AG10803 (cell line): ENCODE measurements at regions not wholly inside any gene's neighbourhood (a gene's known extent, or its start where the extent isn't known, plus 50 kb on each side); places are given as distances from the start of the nearest gene placed in this dataset.

Source experiments
- DNase-seq: peaks from one replicate; pipeline ENCODE4 v3.0.0; 2010; ENCODE audit warnings: low read depth
- H3K4me3 ChIP-seq: 2 replicates; pipeline ENCODE4 v1.5.1; 2011; ENCODE audit warnings: mild to moderate bottlenecking, low read length, control low read depth
- CTCF ChIP-seq: conservative IDR thresholded peaks from 2 replicates; pipeline ENCODE4 v1.5.1; 2011; ENCODE audit warnings: mild to moderate bottlenecking, low read length, control low read depth, inconsistent platforms

- TF ChIP-seq CTCF: no peak
- H3K4me3 ChIP-seq: peak overlapping the region; percentile 77
- DNase-seq: peak; percentile 50
These were observed 50.4 kb downstream of the RUSC2 start for GRCh38 chr9:35540315-35540714.

GRCh38 chr9:35546853-35547252 is 56.9 kb downstream of the RUSC2 start:
- no peak overlapping the region for H3K4me3 ChIP-seq
- TF ChIP-seq CTCF: no peak

GRCh38 chr9:35547889-35548418 is 57.1 kb upstream of the TESK1 start:
- TF ChIP-seq CTCF: no peak
- no peak for DNase-seq
- no peak overlapping the region for H3K4me3 ChIP-seq

More at GRCh38 chr9:35546853-35547252, 56.9 kb downstream of the RUSC2 start:
- no peak for DNase-seq

- DNase-seq: no peak
- no peak for TF ChIP-seq CTCF
These were observed 56.5 kb upstream of the TESK1 start for GRCh38 chr9:35548571-35548970.

GRCh38 chr9:35549441-35549840 is 55.6 kb upstream of the TESK1 start:
- no peak overlapping the region for H3K4me3 ChIP-seq

More at GRCh38 chr9:35548571-35548970, 56.5 kb upstream of the TESK1 start:
- H3K4me3 ChIP-seq: no peak overlapping the region

GRCh38 chr9:35552376-35552775 is 52.7 kb upstream of the TESK1 start:
- no peak overlapping the region for H3K4me3 ChIP-seq
- TF ChIP-seq CTCF: no peak
- DNase-seq: no peak

More at GRCh38 chr9:35549441-35549840, 55.6 kb upstream of the TESK1 start:
- DNase-seq: no peak
- no peak for TF ChIP-seq CTCF

- no peak for TF ChIP-seq CTCF
- DNase-seq: no peak
- no peak overlapping the region for H3K4me3 ChIP-seq
These were observed 52.2 kb upstream of the TESK1 start for GRCh38 chr9:35552837-35553236.
